ENCODE measurements at regions not wholly inside any gene's neighbourhood (a gene's known extent, or its start where the extent isn't known, plus 50 kb on each side); places are given as distances from the start of the nearest gene placed in this dataset.

DNA sequence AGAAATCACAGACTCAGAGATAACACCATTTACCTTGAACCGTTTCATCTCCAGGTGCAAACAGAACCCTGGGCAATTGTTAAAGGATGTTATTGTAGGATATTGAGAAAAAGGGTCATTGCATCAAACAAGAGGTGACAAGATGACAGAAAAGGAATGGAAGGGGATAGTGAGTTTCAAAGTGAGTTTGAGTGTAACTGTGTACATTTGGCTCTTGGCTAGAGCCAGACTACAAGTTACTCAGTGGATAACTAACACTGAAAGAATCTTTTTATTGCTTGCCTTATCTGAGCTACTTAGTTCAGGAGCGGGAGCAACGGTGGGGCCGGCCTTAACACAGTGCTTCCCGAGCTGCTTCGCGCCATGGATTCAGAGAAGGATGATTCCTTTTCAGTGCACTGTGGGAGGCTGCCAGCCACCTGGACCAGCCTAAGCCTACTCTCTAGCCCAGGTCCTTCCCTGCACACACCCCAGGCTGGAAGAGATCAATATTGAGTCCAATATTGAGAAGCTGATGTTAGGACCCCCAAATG is 193.4 kb downstream of the ATPSCKMT start:
- no peak for TF ChIP-seq POLR2A (IDR thresholded peaks at IDR 0.05)
- TF ChIP-seq CTCF (IDR thresholded peaks at IDR 0.05), result no peak
